GM21723 (cell line): ENCODE measurements at regions not wholly inside any gene's neighbourhood (a gene's known extent, or its start where the extent isn't known, plus 50 kb on each side); places are given as distances from the start of the nearest gene placed in this dataset.

Experiments used
- ATAC-seq: cut with Tn5 transposase; IDR thresholded peaks from one replicate; pipeline ENCODE4 v1.9.1; 2021; ENCODE audit warnings: mild to moderate bottlenecking, moderate library complexity; ENCODE audit not compliant: unreplicated experiment

- ATAC-seq, result no peak
These were observed 51.9 kb upstream of the TSPAN11 start for GRCh38 chr12:30874455-30875321.

- ATAC-seq, result no peak
These were observed 55.9 kb upstream of the TSPAN11 start for GRCh38 chr12:30870491-30871265.

- no peak for ATAC-seq
These were observed 59.1 kb upstream of the TSPAN11 start for GRCh38 chr12:30867415-30867814.

- ATAC-seq, result no peak
These were observed 60.3 kb upstream of the TSPAN11 start for GRCh38 chr12:30866256-30866655.

GRCh38 chr12:30863839-30864238 lies 62.7 kb upstream of the TSPAN11 start:
- no peak for ATAC-seq

GRCh38 chr12:30862486-30862885 lies 64.1 kb upstream of the TSPAN11 start:
- no peak for ATAC-seq

- ATAC-seq, result no peak
These were observed 67.3 kb upstream of the TSPAN11 start for GRCh38 chr12:30859226-30859625.

GRCh38 chr12:30858471-30858870 lies 68.1 kb upstream of the TSPAN11 start:
- ATAC-seq, result no peak

- no peak for ATAC-seq
These were observed 72.9 kb upstream of the TSPAN11 start for GRCh38 chr12:30853561-30854133.

GRCh38 chr12:30850684-30851083 lies 75.9 kb upstream of the TSPAN11 start:
- no peak for ATAC-seq

GRCh38 chr12:30847259-30847658 lies 79.3 kb upstream of the TSPAN11 start:
- no peak for ATAC-seq

- no peak for ATAC-seq
These were observed 79.8 kb upstream of the TSPAN11 start for GRCh38 chr12:30846776-30847175.

- no peak for ATAC-seq
These were observed 80.9 kb upstream of the TSPAN11 start for GRCh38 chr12:30845676-30846075.

GRCh38 chr12:30843211-30843610 lies 83.3 kb upstream of the TSPAN11 start:
- ATAC-seq, result no peak

- no peak for ATAC-seq
These were observed 85.8 kb upstream of the TSPAN11 start for GRCh38 chr12:30840715-30841114.

GRCh38 chr12:30839643-30840220 lies 85.0 kb upstream of the CAPRIN2 start:
- ATAC-seq, result no peak

- no peak for ATAC-seq
These were observed 82.8 kb upstream of the CAPRIN2 start for GRCh38 chr12:30837595-30837994.

GRCh38 chr12:30836656-30837445 lies 82.1 kb upstream of the CAPRIN2 start:
- no peak for ATAC-seq

GRCh38 chr12:30835216-30835615 lies 80.5 kb upstream of the CAPRIN2 start:
- ATAC-seq, result no peak

- ATAC-seq, result no peak
These were observed 76.0 kb upstream of the CAPRIN2 start for GRCh38 chr12:30830751-30831150.

- no peak for ATAC-seq
These were observed 75.1 kb upstream of the CAPRIN2 start for GRCh38 chr12:30829876-30830275.
